Karpas-422 (cell line): ENCODE measurements at regions not wholly inside any gene's neighbourhood (a gene's known extent, or its start where the extent isn't known, plus 50 kb on each side); places are given as distances from the start of the nearest gene placed in this dataset.
"Not testable (repeated sequence)": the region's sequence is repeated elsewhere in the genome, so short reads cannot be mapped to it uniquely, and the experiment has no call there.

Experiments used
- DNase-seq: peaks from one replicate; pipeline ENCODE4 v3.0.0-alpha.2; 2015
- H2AFZ ChIP-seq: fragments of 200-600 bp; sonication (generic); 2 replicates; pipeline ENCODE4 v1.6.1; 2014; ENCODE audit warnings: antibody characterized with exemption, low read length, mixed read lengths
- H3K27ac ChIP-seq: fragments of 200-600 bp; sonication (generic); 2 replicates; pipeline ENCODE4 v1.5.1; 2014; ENCODE audit warnings: mild to moderate bottlenecking, low read length, moderate library complexity
- H3K27me3 ChIP-seq: fragments of 200-600 bp; sonication (generic); 2 replicates; pipeline ENCODE4 v1.6.1; 2014; ENCODE audit warnings: low read length, mixed read lengths
- H3K36me3 ChIP-seq: fragments of 200-600 bp; sonication (generic); 2 replicates; pipeline ENCODE4 v1.6.1; 2014; ENCODE audit warnings: low read length, mixed read lengths; ENCODE audit not compliant: insufficient read depth
- H3K4me1 ChIP-seq: fragments of 200-600 bp; sonication (generic); 2 replicates; pipeline ENCODE4 v1.6.1; 2014; ENCODE audit warnings: mild to moderate bottlenecking, low read length, mixed read lengths
- H3K4me2 ChIP-seq: fragments of 200-600 bp; sonication (generic); 2 replicates; pipeline ENCODE4 v1.6.1; 2014; ENCODE audit warnings: low read length, low read depth, mild to moderate bottlenecking; ENCODE audit not compliant: poor library complexity, severe bottlenecking
- H3K4me3 ChIP-seq: fragments of 200-600 bp; sonication (generic); 2 replicates; pipeline ENCODE4 v1.5.1; 2014; ENCODE audit warnings: mild to moderate bottlenecking, antibody characterized with exemption, low read length, mixed read lengths
- H3K79me2 ChIP-seq: fragments of 200-600 bp; sonication (generic); 2 replicates; pipeline ENCODE4 v1.6.1; 2014; ENCODE audit warnings: mild to moderate bottlenecking, low read length, mixed read lengths
- H3K9ac ChIP-seq: fragments of 200-600 bp; sonication (generic); 2 replicates; pipeline ENCODE4 v1.6.0; 2014; ENCODE audit warnings: low read length
- H3K9me2 ChIP-seq: fragments of 200-600 bp; sonication (generic), shearing (Covaris generic); replicated peaks from 2 replicates; pipeline ENCODE4 v1.6.0; 2014; ENCODE audit warnings: mild to moderate bottlenecking, low read length, moderate library complexity; ENCODE audit not compliant: insufficient read depth
- H3K9me3 ChIP-seq: fragments of 300-700, 200-600 bp; sonication (generic); 2 replicates; pipeline ENCODE4 v1.6.1; 2014; ENCODE audit warnings: low read length, mixed read lengths
- H4K20me1 ChIP-seq: fragments of 200-600 bp; sonication (generic); 2 replicates; pipeline ENCODE4 v1.6.1; 2014; ENCODE audit warnings: mild to moderate bottlenecking, antibody characterized with exemption, low read length, low read depth; ENCODE audit not compliant: insufficient read depth

DNA sequence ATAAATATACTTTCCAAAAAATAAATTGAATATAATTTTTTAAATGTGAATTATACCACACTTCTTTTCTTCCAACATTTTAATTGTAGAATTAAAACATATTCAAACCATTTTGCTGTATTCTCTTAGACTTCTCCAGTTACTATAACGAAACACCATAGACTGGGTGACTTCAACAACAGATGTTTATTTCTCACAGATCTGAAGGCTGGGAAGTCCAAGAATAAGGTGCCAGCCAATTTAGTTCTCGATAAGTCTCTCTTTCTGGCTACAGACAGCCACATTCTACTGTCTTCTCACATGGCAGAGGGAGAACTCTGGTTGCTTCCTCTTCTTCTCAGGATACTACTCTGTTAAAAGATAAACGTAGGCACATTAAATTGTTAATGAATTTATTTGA lies 155.8 kb upstream of the UGT8 start:
- Histone ChIP-seq H3K9me2 (no peaks in the 10 kb centered on the region), H3K4me2 (no peak overlapping the region), H3K9ac (no peak overlapping the region), H3K9me3 (no peaks in the 10 kb centered on the region), H3K27ac (no peak overlapping the region), H3K36me3 (no peaks in the 10 kb centered on the region), H3K79me2 (no peaks in the 10 kb centered on the region), H2AFZ (no peak overlapping the region), H4K20me1 (no peaks in the 10 kb centered on the region), H3K4me3 (no peak overlapping the region), H3K27me3 (no peaks in the 10 kb centered on the region), H3K4me1 (no peaks in the 10 kb centered on the region)
- no peak for DNase-seq

DNA sequence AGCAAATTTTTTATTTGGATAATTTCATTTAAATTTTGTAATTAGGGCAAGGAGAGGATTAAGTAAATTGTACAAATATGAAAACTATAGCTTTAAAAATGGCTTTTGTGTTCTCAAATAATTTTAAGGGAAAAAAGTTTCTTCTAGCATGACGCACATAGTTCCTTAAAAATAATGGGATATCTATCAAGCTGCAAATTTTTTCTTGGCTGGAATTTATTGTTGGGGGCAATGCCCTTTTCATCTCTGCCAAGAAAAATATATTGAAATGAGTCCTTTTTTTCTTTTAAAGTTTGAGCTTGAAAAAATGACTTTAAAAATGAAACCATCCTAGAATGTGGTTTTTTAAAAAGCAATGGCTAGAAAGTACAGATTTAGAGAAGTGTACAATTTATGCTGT lies 154.4 kb upstream of the UGT8 start:
- H3K9me3 ChIP-seq = no peaks in the 10 kb centered on the region
- no peak overlapping the region for H3K9ac ChIP-seq
- H3K27me3 ChIP-seq = no peaks in the 10 kb centered on the region
- no peak overlapping the region for H3K27ac ChIP-seq
- no peaks in the 10 kb centered on the region for H4K20me1 ChIP-seq
- no peak overlapping the region for H3K4me2 ChIP-seq
- H3K36me3 ChIP-seq = no peaks in the 10 kb centered on the region
- no peaks in the 10 kb centered on the region for H3K4me1 ChIP-seq
- no peak overlapping the region for H3K4me3 ChIP-seq
- H3K79me2 ChIP-seq = no peaks in the 10 kb centered on the region
- H3K9me2 ChIP-seq = no peaks in the 10 kb centered on the region
- no peak for DNase-seq
- H2AFZ ChIP-seq = no peak overlapping the region

DNA sequence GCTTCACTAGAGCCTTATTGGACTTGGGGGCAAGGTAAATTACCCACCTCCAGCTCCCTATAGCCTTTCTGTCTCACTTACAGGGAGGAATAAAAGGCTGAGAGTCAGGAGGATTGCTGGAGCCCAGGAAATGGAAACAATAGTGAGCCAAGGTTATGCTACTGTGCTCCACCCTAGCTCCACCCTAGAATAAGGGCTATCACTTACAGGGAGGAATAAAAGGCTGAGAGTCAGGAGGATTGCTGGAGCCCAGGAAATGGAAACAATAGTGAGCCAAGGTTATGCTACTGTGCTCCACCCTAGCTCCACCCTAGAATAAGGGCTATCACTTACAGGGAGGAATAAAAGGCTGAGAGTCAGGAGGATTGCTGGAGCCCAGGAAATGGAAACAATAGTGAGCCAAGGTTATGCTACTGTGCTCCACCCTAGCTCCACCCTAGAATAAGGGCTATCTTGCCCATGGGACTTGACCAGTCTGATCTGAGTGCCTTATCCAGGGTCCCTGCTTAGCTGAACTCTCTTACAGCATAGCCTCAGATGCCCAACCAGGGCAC lies 150.6 kb upstream of the UGT8 start:
- not testable (repeated sequence) for H3K9me2 ChIP-seq, H2AFZ ChIP-seq, H3K36me3 ChIP-seq, H3K27ac ChIP-seq, H3K27me3 ChIP-seq, H3K4me3 ChIP-seq, H3K9me3 ChIP-seq, H3K4me1 ChIP-seq, H4K20me1 ChIP-seq, H3K79me2 ChIP-seq, H3K4me2 ChIP-seq, H3K9ac ChIP-seq, DNase-seq

DNA sequence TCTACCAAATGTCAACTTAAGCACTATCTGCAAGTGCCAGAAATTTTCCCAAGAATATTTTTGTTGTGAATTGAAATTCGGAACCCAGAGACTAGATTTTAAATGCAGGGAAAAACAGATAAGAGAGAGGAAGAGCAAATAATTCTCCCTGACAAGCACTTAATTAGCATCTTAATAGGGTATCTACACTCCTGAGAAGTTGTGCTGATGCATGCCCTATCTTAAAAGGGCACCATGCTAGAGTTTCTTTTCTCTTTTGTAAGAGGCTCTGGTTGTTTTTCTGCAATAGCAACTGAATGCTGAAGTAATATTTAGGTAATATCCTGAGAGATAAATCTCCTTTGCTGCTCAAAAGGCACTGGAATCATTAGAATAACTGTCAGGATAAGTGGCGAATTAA lies 139.9 kb upstream of the UGT8 start:
- H3K36me3 ChIP-seq = no peaks in the 10 kb centered on the region
- DNase-seq = no peak
- H3K9me3 ChIP-seq = no peaks in the 10 kb centered on the region
- no peak overlapping the region for H3K9ac ChIP-seq
- no peak overlapping the region for H3K4me3 ChIP-seq
- no peaks in the 10 kb centered on the region for H3K79me2 ChIP-seq
- H3K27ac ChIP-seq = no peak overlapping the region
- no peak overlapping the region for H3K4me2 ChIP-seq
- no peaks in the 10 kb centered on the region for H4K20me1 ChIP-seq
- H3K4me1 ChIP-seq = peaks cover 9% of the 10 kb centered on the region
- no peak overlapping the region for H2AFZ ChIP-seq
- H3K9me2 ChIP-seq = no peaks in the 10 kb centered on the region
- no peaks in the 10 kb centered on the region for H3K27me3 ChIP-seq

DNA sequence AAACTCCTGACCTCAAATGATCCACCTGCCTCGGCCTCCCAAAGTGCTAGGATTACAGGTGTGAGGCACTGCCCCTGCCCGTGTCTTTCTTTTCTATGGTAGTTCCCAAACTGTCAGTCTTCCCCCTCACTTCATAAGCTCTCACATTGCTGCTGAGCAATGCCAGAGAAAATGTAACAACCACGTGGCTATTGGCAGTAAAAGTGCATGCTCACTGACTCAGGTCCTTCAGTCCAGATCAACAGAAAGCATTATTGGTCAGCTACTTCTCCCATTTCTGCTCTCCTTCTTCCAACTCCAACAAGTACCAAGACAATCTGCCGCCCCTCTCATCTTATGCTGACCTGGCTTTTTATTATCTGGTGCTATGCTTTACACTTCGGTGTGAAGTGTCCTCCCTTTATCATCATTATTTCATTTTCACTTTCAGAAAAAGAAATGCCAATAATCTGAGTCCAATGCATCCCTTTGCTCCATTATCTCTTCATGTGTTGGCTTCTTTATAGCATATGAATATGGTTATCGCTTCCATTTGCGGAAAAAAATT lies 133.8 kb upstream of the UGT8 start:
- no peak overlapping the region for H3K27ac ChIP-seq
- no peak overlapping the region for H2AFZ ChIP-seq
- H3K9me2 ChIP-seq = no peaks in the 10 kb centered on the region
- no peak overlapping the region for H3K4me3 ChIP-seq
- H3K9me3 ChIP-seq = no peaks in the 10 kb centered on the region
- no peak for DNase-seq
- H4K20me1 ChIP-seq = no peaks in the 10 kb centered on the region
- H3K27me3 ChIP-seq = no peaks in the 10 kb centered on the region
- H3K9ac ChIP-seq = no peak overlapping the region
- H3K4me2 ChIP-seq = no peak overlapping the region
- H3K4me1 ChIP-seq = peaks cover 9% of the 10 kb centered on the region
- no peaks in the 10 kb centered on the region for H3K36me3 ChIP-seq
- no peaks in the 10 kb centered on the region for H3K79me2 ChIP-seq

DNA sequence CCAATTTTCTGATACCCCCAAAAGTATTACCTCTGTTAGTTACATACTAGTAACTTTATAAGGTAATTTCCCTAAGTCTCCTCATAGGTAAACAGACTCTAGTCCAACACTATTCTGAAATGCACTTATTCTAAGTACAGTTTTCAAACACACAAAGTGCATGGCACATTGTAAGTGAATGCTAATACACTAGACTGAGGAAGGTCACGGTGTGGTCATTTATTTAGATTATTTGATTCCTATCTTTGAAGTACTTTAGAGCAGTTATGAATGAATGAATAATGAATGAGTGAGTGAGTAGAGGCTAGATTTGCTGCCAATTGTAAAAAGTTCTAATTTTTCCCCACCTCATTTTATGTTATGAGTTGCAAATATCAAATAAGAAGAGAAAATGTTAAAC lies 132.8 kb upstream of the UGT8 start:
- Histone ChIP-seq H3K79me2 (no peaks in the 10 kb centered on the region), H3K4me3 (no peak overlapping the region), H3K27ac (no peak overlapping the region), H3K4me2 (no peak overlapping the region), H4K20me1 (no peaks in the 10 kb centered on the region), H3K27me3 (no peaks in the 10 kb centered on the region), H3K4me1 (peaks cover 9% of the 10 kb centered on the region), H3K9me2 (no peaks in the 10 kb centered on the region), H3K9ac (no peak overlapping the region), H3K9me3 (no peaks in the 10 kb centered on the region), H2AFZ (no peak overlapping the region), H3K36me3 (no peaks in the 10 kb centered on the region)
- DNase-seq = no peak

DNA sequence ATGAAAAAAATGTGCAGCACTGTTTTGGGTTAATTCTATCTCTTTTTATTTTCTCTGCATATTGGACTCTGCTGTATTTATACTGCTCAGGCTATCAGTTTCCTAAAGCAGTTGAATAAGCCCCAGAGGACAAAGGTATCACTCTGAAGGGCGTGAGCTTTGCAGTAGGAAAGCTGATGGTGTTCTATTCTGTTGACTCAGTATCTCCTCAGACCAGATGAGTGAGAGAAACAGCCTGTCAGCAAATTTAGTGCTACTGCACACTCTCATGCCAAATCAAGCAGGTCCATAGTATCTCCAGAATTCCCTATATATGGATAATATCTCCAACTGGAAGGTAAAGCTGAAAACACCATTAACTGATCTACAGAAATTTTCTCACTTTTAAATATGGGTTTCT lies 132.3 kb upstream of the UGT8 start:
- no peaks in the 10 kb centered on the region for H3K27me3 ChIP-seq
- H3K27ac ChIP-seq = no peak overlapping the region
- H3K9me2 ChIP-seq = no peaks in the 10 kb centered on the region
- no peaks in the 10 kb centered on the region for H4K20me1 ChIP-seq
- H3K4me2 ChIP-seq = no peak overlapping the region
- H3K4me1 ChIP-seq = peaks cover 5% of the 10 kb centered on the region
- no peak overlapping the region for H3K4me3 ChIP-seq
- no peak overlapping the region for H3K9ac ChIP-seq
- no peak overlapping the region for H2AFZ ChIP-seq
- DNase-seq = no peak
- H3K9me3 ChIP-seq = no peaks in the 10 kb centered on the region
- no peaks in the 10 kb centered on the region for H3K79me2 ChIP-seq
- H3K36me3 ChIP-seq = no peaks in the 10 kb centered on the region

DNA sequence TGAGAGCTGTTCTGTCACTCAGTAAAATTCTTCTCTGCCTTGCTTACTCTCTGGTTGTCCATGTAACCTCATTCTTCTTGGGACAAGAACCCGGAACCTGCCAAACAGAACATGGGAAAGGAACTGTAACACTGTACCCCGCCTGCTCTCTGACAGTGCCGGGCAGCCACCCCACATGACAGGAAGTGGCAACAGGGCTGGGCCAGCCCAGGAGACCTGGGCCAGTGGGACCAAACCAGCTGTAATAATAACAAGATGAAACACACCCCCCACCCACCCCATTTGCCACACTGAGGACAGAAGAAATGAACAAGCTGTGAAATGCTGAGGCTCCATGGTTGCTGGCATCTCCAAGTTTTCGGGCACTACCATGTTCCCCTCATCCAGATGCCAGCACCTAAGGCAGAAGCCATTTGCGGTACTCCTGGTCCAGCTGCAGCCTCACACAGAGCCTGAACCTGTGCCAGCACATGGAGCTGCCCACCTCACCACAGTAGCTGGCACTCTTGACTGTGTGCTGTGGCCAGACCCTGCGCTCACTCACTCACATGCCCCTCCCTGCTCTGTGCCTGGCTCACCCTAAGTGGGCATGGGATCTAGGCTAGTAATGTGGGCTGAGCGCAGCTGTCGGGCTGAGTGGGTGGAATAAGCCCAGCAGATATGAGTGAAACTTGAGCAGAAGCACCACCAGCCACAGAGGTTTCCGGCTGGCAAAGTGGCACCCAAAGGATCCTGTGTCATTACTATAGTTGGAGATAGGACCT lies 126.2 kb upstream of the UGT8 start:
- Histone ChIP-seq H3K4me1 (no peaks in the 10 kb centered on the region), H3K4me3 (no peak overlapping the region)

More for the DNA sequence above, 126.2 kb upstream of the UGT8 start:
- Histone ChIP-seq H3K27ac (no peak overlapping the region), H2AFZ (no peak overlapping the region), H3K27me3 (no peaks in the 10 kb centered on the region), H3K9ac (no peak overlapping the region), H3K9me2 (no peaks in the 10 kb centered on the region), H4K20me1 (no peaks in the 10 kb centered on the region), H3K9me3 (no peaks in the 10 kb centered on the region), H3K4me2 (no peak overlapping the region), H3K79me2 (no peaks in the 10 kb centered on the region), H3K36me3 (no peaks in the 10 kb centered on the region)
- no peak for DNase-seq
